ENCODE measurements at regions not wholly inside any gene's neighbourhood (a gene's known extent, or its start where the extent isn't known, plus 50 kb on each side); places are given as distances from the start of the nearest gene placed in this dataset.

- TF ChIP-seq ZNF331 (CRISPR knock-in tag; IDR thresholded peaks at IDR 0.05; ENCODE audit: low read depth) (no peak), POLR2AphosphoS5 (IDR thresholded peaks at IDR 0.05; ENCODE audit: low read depth) (no peak), CTCF (conservative IDR thresholded peaks at IDR 0.05; ENCODE audit: low read depth in 2 of 2) (no peak)
Observed at GRCh38 chr19:20863176-20863575, 59.9 kb upstream of the ZNF85 start.

All from GM23338 (cell line).